ENCODE measurements at regions not wholly inside any gene's neighbourhood (a gene's known extent, or its start where the extent isn't known, plus 50 kb on each side); places are given as distances from the start of the nearest gene placed in this dataset.

DNA sequence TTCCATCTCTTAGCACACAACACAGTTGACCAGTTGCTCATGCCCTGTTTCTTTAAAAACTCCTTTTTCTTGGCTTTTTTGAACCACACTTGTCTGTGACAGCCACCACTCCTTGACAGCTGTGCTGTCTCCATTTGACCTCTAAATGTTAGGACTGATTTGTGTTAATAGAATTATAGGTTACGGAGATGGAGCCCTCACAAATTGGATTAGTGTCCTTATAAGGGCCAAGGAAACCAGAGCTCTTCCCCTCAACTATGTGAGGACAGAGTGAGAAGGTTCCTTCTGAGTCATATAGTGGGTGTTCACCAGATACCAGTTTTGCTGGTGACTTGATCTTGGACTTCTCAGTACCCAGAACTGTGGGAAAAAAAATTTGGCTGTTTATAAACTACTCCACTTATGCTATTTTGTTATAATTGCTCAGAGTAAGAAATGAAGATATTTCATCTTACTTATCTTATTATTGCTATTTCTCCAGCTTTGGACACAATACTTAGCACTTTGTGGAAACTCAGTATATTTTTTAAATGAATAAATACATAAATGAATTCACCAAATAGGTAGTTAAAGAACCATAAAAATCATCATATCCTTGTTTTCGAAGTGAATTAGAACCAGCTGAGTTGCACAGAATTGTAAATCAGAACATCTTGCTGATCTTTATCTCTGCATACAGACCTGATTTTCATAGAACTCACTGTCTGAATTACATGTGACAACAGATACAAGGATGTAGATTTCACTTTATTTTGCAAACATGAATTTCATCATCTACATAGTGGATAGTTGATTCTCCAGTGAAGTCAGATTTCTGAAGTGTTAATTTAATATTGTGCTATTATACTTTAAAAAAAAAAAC is 598.5 kb upstream of the IRAK1BP1 start:
- Histone ChIP-seq H3K36me3 (ENCODE audit: insufficient read depth, low read length) (no peaks in the 10 kb centered on the region), H3K4me1 (ENCODE audit: insufficient read depth, low read length) (no peaks in the 10 kb centered on the region), H3K4me3 (ENCODE audit: low read depth in 1 of 2, low read length in 2 of 2) (no peak overlapping the region), H3K27ac (ENCODE audit: low read length) (no peak overlapping the region), H3K9me3 (ENCODE audit: insufficient read depth, low read length, severe bottlenecking) (no peaks in the 10 kb centered on the region), H3K79me2 (ENCODE audit: insufficient read depth, low read length) (no peaks in the 10 kb centered on the region), H3K9ac (ENCODE audit: low read depth, low read length) (no peak overlapping the region), H4K20me1 (ENCODE audit: insufficient read depth, low read length) (no peaks in the 10 kb centered on the region), H2AFZ (ENCODE audit: low read depth, low read length) (no peak overlapping the region), H3K4me2 (ENCODE audit: insufficient read depth, low read length) (no peak overlapping the region), H3K27me3 (ENCODE audit: insufficient read depth, low read length, poor library complexity) (no peaks in the 10 kb centered on the region)
- ATAC-seq (ENCODE audit: insufficient read depth, low read depth) (no peak), DNase-seq (no peak)
- TF ChIP-seq CTCF (IDR thresholded peaks at IDR 0.05; ENCODE audit: borderline replicate concordance, extremely low read depth, low read length, poor library complexity, severe bottlenecking) (no peak), EZH2 (IDR thresholded peaks at IDR 0.05; ENCODE audit: borderline replicate concordance, low read depth, low read length, severe bottlenecking) (no peak)

- Histone ChIP-seq H3K4me2 (ENCODE audit: insufficient read depth, low read length) (no peak overlapping the region), H3K9me3 (ENCODE audit: insufficient read depth, low read length, severe bottlenecking) (no peaks in the 10 kb centered on the region), H4K20me1 (ENCODE audit: insufficient read depth, low read length) (no peaks in the 10 kb centered on the region), H2AFZ (ENCODE audit: low read depth, low read length) (no peak overlapping the region), H3K4me1 (ENCODE audit: insufficient read depth, low read length) (no peaks in the 10 kb centered on the region), H3K36me3 (ENCODE audit: insufficient read depth, low read length) (no peaks in the 10 kb centered on the region), H3K79me2 (ENCODE audit: insufficient read depth, low read length) (no peaks in the 10 kb centered on the region), H3K4me3 (ENCODE audit: low read depth in 1 of 2, low read length in 2 of 2) (no peak overlapping the region), H3K27ac (ENCODE audit: low read length) (no peak overlapping the region), H3K9ac (ENCODE audit: low read depth, low read length) (no peak overlapping the region), H3K27me3 (ENCODE audit: insufficient read depth, low read length, poor library complexity) (no peaks in the 10 kb centered on the region)
- TF ChIP-seq EZH2 (IDR thresholded peaks at IDR 0.05; ENCODE audit: borderline replicate concordance, low read depth, low read length, severe bottlenecking) (no peak), CTCF (IDR thresholded peaks at IDR 0.05; ENCODE audit: borderline replicate concordance, extremely low read depth, low read length, poor library complexity, severe bottlenecking) (no peak)
- no peak for ATAC-seq (ENCODE audit: insufficient read depth, low read depth)
- no peak for DNase-seq
Measured at GRCh38 chr6:78300885-78301284, 566.5 kb upstream of the IRAK1BP1 start.

GRCh38 chr6:78302411-78302810 is 564.9 kb upstream of the IRAK1BP1 start:
- DNase-seq = no peak
- Histone ChIP-seq H4K20me1 (ENCODE audit: insufficient read depth, low read length) (no peaks in the 10 kb centered on the region), H2AFZ (ENCODE audit: low read depth, low read length) (no peak overlapping the region), H3K4me2 (ENCODE audit: insufficient read depth, low read length) (no peak overlapping the region), H3K9me3 (ENCODE audit: insufficient read depth, low read length, severe bottlenecking) (no peaks in the 10 kb centered on the region), H3K27me3 (ENCODE audit: insufficient read depth, low read length, poor library complexity) (no peaks in the 10 kb centered on the region), H3K27ac (ENCODE audit: low read length) (no peak overlapping the region), H3K9ac (ENCODE audit: low read depth, low read length) (no peak overlapping the region), H3K4me3 (ENCODE audit: low read depth in 1 of 2, low read length in 2 of 2) (no peak overlapping the region), H3K36me3 (ENCODE audit: insufficient read depth, low read length) (no peaks in the 10 kb centered on the region), H3K4me1 (ENCODE audit: insufficient read depth, low read length) (no peaks in the 10 kb centered on the region), H3K79me2 (ENCODE audit: insufficient read depth, low read length) (no peaks in the 10 kb centered on the region)
- no peak for TF ChIP-seq EZH2 (IDR thresholded peaks at IDR 0.05; ENCODE audit: borderline replicate concordance, low read depth, low read length, severe bottlenecking)
- no peak for TF ChIP-seq CTCF (IDR thresholded peaks at IDR 0.05; ENCODE audit: borderline replicate concordance, extremely low read depth, low read length, poor library complexity, severe bottlenecking)
- no peak for ATAC-seq (ENCODE audit: insufficient read depth, low read depth)

Measured in DND-41 (cell line).